H9 (cell line): ENCODE measurements at regions not wholly inside any gene's neighbourhood (a gene's known extent, or its start where the extent isn't known, plus 50 kb on each side); places are given as distances from the start of the nearest gene placed in this dataset.

Experiments used
- DNase-seq: peaks from one replicate; pipeline ENCODE4 v3.0.0-alpha.2; 2017
- H2AFZ ChIP-seq: one replicate; pipeline ENCODE4 v1.6.1; 2013; ENCODE audit warnings: mild to moderate bottlenecking, low read length, control low read depth, moderate library complexity
- H2AK5ac ChIP-seq: 2 replicates; pipeline ENCODE4 v1.6.1; 2013; ENCODE audit warnings: low read length, control low read depth, mixed read lengths; ENCODE audit not compliant: insufficient read length
- H2BK120ac ChIP-seq: one replicate; pipeline ENCODE4 v1.6.1; 2013; ENCODE audit warnings: low read depth, mild to moderate bottlenecking, low read length, control low read depth, inconsistent platforms; ENCODE audit not compliant: poor library complexity, severe bottlenecking
- H2BK12ac ChIP-seq: 2 replicates; pipeline ENCODE4 v1.6.1; 2013; ENCODE audit warnings: low read length, control low read depth, mixed read lengths, low read depth; ENCODE audit not compliant: insufficient read length
- H2BK15ac ChIP-seq: 2 replicates; pipeline ENCODE4 v1.6.1; 2013; ENCODE audit warnings: low read depth, low read length, control low read depth
- H2BK20ac ChIP-seq: one replicate; pipeline ENCODE4 v1.6.1; 2013; ENCODE audit warnings: low read depth, mild to moderate bottlenecking, low read length, control low read depth, inconsistent platforms; ENCODE audit not compliant: poor library complexity, severe bottlenecking
- H2BK5ac ChIP-seq: 2 replicates; pipeline ENCODE4 v1.6.1; 2013; ENCODE audit warnings: low read length, control low read depth, mixed read lengths; ENCODE audit not compliant: insufficient read length
- H3K14ac ChIP-seq: 2 replicates; pipeline ENCODE4 v1.6.1; 2013; ENCODE audit warnings: low read length, control low read depth; ENCODE audit not compliant: insufficient read depth
- H3K18ac ChIP-seq: 2 replicates; pipeline ENCODE4 v1.6.1; 2013; ENCODE audit warnings: low read depth, mild to moderate bottlenecking, mixed read lengths, low read length, control low read depth; ENCODE audit not compliant: insufficient read length
- H3K23ac ChIP-seq: 2 replicates; pipeline ENCODE4 v1.6.1; 2013; ENCODE audit warnings: low read length, control low read depth, mixed read lengths, low read depth; ENCODE audit not compliant: insufficient read length
- H3K23me2 ChIP-seq: 2 replicates; pipeline ENCODE4 v1.6.1; 2013; ENCODE audit warnings: low read depth, mild to moderate bottlenecking, mixed read lengths, low read length, control low read depth; ENCODE audit not compliant: insufficient read length, poor library complexity, severe bottlenecking
- H3K27ac ChIP-seq: 2 replicates; pipeline ENCODE4 v1.5.1; 2013; ENCODE audit warnings: low read length, control low read depth, mixed read lengths, low read depth; ENCODE audit not compliant: insufficient read length
- H3K27me3 ChIP-seq: 2 replicates; pipeline ENCODE4 v1.6.1; 2013; ENCODE audit warnings: low read length, control low read depth, inconsistent platforms; ENCODE audit not compliant: insufficient read depth
- H3K4ac ChIP-seq: 2 replicates; pipeline ENCODE4 v1.6.1; 2013; ENCODE audit warnings: low read depth, mild to moderate bottlenecking, control low read depth, inconsistent platforms, low read length, moderate library complexity
- H3K4me1 ChIP-seq: 2 replicates; pipeline ENCODE4 v1.6.1; 2013; ENCODE audit warnings: low read length, control low read depth, inconsistent platforms; ENCODE audit not compliant: insufficient read depth
- H3K4me2 ChIP-seq: 2 replicates; pipeline ENCODE4 v1.6.1; 2013; ENCODE audit warnings: low read length, control low read depth, mixed read lengths; ENCODE audit not compliant: insufficient read length, insufficient read depth
- H3K56ac ChIP-seq: 2 replicates; pipeline ENCODE4 v1.6.1; 2013; ENCODE audit warnings: low read depth, mild to moderate bottlenecking, mixed read lengths, low read length, control low read depth; ENCODE audit not compliant: insufficient read length
- H3K79me1 ChIP-seq: 2 replicates; pipeline ENCODE4 v1.6.1; 2013; ENCODE audit warnings: low read depth, mild to moderate bottlenecking, moderate library complexity, low read length, control low read depth, inconsistent platforms; ENCODE audit not compliant: insufficient read depth, poor library complexity, severe bottlenecking
- H3K79me2 ChIP-seq: 2 replicates; pipeline ENCODE4 v1.6.1; 2013; ENCODE audit warnings: low read length, control low read depth, inconsistent platforms; ENCODE audit not compliant: insufficient read depth
- H3K9ac ChIP-seq: 2 replicates; pipeline ENCODE4 v1.6.1; 2013; ENCODE audit warnings: low read length, control low read depth, mixed read lengths; ENCODE audit not compliant: insufficient read length; ENCODE audit errors: extremely low read depth
- H3K9me3 ChIP-seq: one replicate; pipeline ENCODE4 v1.6.1; 2013; ENCODE audit warnings: low read depth, low read length, inconsistent platforms; ENCODE audit not compliant: control insufficient read depth
- H3T11ph ChIP-seq: one replicate; pipeline ENCODE4 v1.6.1; 2013; ENCODE audit warnings: mild to moderate bottlenecking, low read length, control low read depth, inconsistent platforms
- H4K20me1 ChIP-seq: one replicate; pipeline ENCODE4 v1.6.1; 2013; ENCODE audit not compliant: control insufficient read depth, insufficient read length, insufficient read depth
- H4K5ac ChIP-seq: 2 replicates; pipeline ENCODE4 v1.6.1; 2013; ENCODE audit warnings: low read depth, mild to moderate bottlenecking, mixed read lengths, low read length, control low read depth; ENCODE audit not compliant: insufficient read length
- H4K8ac ChIP-seq: replicated peaks from 2 replicates; pipeline ENCODE4 v1.6.1; 2013; ENCODE audit warnings: low read length, control low read depth, mixed read lengths, low read depth; ENCODE audit not compliant: insufficient read length
- H4K91ac ChIP-seq: 2 replicates; pipeline ENCODE4 v1.6.1; 2013; ENCODE audit warnings: low read depth, mild to moderate bottlenecking, moderate library complexity, mixed read lengths, low read length, control low read depth; ENCODE audit not compliant: insufficient read length
- H3K27ac Mint-ChIP-seq, 3 experiments: 2 replicates in 2 of 3; 3 replicates in 1 of 3; pipeline ENCODE4 v1.8.0; 2020 to 2021; ENCODE audit warnings: mixed read lengths in 3 of 3, mild to moderate bottlenecking in 1 of 3, moderate library complexity in 1 of 3
- H3K27me3 Mint-ChIP-seq: 2 replicates; pipeline ENCODE4 v1.8.0; 2021; ENCODE audit warnings: low read depth, mild to moderate bottlenecking, moderate library complexity, mixed read lengths
- H3K36me3 Mint-ChIP-seq, 3 experiments: 2 replicates in 2 of 3; 3 replicates in 1 of 3; pipeline ENCODE4 v1.8.0; 2020 to 2021; ENCODE audit warnings: low read depth in 3 of 3, mixed read lengths in 3 of 3; ENCODE audit not compliant: insufficient read depth in 1 of 3
- H3K4me1 Mint-ChIP-seq, 2 experiments: 2 replicates each; pipeline ENCODE4 v1.8.0; 2020; ENCODE audit warnings: mixed read lengths in 2 of 2
- H3K4me3 Mint-ChIP-seq, 2 experiments: 2 replicates in 1 of 2; 3 replicates in 1 of 2; pipeline ENCODE4 v1.8.0; 2020 to 2021; ENCODE audit warnings: mild to moderate bottlenecking in 2 of 2, mixed read lengths in 2 of 2, moderate library complexity in 1 of 2
- H3K9me3 Mint-ChIP-seq, 2 experiments: 2 replicates in 1 of 2; 3 replicates in 1 of 2; pipeline ENCODE4 v1.8.0; 2020; ENCODE audit warnings: mild to moderate bottlenecking in 2 of 2, mixed read lengths in 2 of 2, moderate library complexity in 1 of 2
- WGBS: extraction: QIAGEN DNeasy Blood & Tissue Kit; methylation state at CpG from one replicate; pipeline ENCODE4 v1.1.7; 2013; ENCODE audit warnings: missing lambda C conversion rate, low lambda C conversion rate, mixed read lengths; ENCODE audit not compliant: insufficient read length; ENCODE audit errors: extremely low coverage; 5-methylcytosine and 5-hydroxymethylcytosine counted together
- TF ChIP-seq, protein P1 (sequence below): fragments of 200-600 bp; sonication (generic); conservative IDR thresholded peaks from 3 replicates; pipeline ENCODE4 v1.8.0; 2021; ENCODE audit warnings: antibody characterized with exemption, mild to moderate bottlenecking

DNA sequence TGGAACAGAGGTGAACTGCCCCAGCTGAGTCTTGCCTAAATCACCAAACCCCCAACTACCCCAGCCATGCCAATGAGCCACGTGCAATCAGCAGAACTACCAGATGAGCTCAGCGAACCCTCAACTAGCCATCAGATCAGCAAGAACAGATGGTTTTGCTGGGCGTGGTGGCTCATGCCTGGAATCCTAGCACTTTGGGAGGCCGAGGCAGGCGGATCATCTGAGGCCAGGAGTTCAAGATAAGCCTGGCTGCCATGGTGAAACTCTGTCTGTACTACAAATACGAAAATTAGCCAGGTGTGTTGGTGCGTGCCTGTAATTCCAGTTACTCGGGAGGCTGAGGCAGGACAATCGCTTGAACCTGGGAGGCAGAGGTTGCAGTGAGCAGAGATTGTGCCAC is 374.3 kb downstream of the NXPE2 start:
- Histone ChIP-seq H3T11ph (no peak overlapping the region), H3K4me2 (no peak overlapping the region), H3K9me3 (peaks cover 13% of the 10 kb centered on the region), H4K91ac (no peak overlapping the region), H2AK5ac (no peak overlapping the region), H3K27me3 (no peaks in the 10 kb centered on the region), H2BK120ac (no peak overlapping the region), H2BK5ac (no peak overlapping the region), H4K20me1 (no peaks in the 10 kb centered on the region), H3K79me2 (no peaks in the 10 kb centered on the region), H4K5ac (no peak overlapping the region), H4K8ac (no peak overlapping the region), H2BK12ac (no peak overlapping the region), H3K23me2 (no peaks in the 10 kb centered on the region), H3K18ac (no peak overlapping the region), H3K14ac (no peak overlapping the region; the same call in 1 of the 2 replicates), H3K79me1 (no peaks in the 10 kb centered on the region), H2AFZ (no peak overlapping the region), H3K27ac (no peak overlapping the region), H2BK15ac (no peak overlapping the region), H3K4me1 (no peaks in the 10 kb centered on the region), H3K4ac (no peak overlapping the region), H3K9ac (no peak overlapping the region), H2BK20ac (no peak overlapping the region), H3K56ac (no peak overlapping the region), H3K23ac (no peak overlapping the region)
- DNase-seq = no peak
- H3K4me3 Mint-ChIP-seq = no peak overlapping the region
- H3K27ac Mint-ChIP-seq = no peak overlapping the region
- H3K4me1 Mint-ChIP-seq = peaks cover 27 to 28% of the 10 kb centered on the region in 2 experiments
- TF ChIP-seq, protein P1, sequence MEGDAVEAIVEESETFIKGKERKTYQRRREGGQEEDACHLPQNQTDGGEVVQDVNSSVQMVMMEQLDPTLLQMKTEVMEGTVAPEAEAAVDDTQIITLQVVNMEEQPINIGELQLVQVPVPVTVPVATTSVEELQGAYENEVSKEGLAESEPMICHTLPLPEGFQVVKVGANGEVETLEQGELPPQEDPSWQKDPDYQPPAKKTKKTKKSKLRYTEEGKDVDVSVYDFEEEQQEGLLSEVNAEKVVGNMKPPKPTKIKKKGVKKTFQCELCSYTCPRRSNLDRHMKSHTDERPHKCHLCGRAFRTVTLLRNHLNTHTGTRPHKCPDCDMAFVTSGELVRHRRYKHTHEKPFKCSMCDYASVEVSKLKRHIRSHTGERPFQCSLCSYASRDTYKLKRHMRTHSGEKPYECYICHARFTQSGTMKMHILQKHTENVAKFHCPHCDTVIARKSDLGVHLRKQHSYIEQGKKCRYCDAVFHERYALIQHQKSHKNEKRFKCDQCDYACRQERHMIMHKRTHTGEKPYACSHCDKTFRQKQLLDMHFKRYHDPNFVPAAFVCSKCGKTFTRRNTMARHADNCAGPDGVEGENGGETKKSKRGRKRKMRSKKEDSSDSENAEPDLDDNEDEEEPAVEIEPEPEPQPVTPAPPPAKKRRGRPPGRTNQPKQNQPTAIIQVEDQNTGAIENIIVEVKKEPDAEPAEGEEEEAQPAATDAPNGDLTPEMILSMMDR = no peak
- no CpG with 5 or more reads among the region's 9 CpGs for WGBS
- H3K27me3 Mint-ChIP-seq = peaks cover 50% of the 10 kb centered on the region
- H3K36me3 Mint-ChIP-seq = peaks cover 6 to 24% (median 6%) of the 10 kb centered on the region in 3 experiments; a peak in 6 of 7 replicates
- peaks cover 16 to 18% of the 10 kb centered on the region in 2 experiments for H3K9me3 Mint-ChIP-seq
